Mesenchymal stem cell (in vitro differentiated cells and primary cell): ENCODE measurements at regions not wholly inside any gene's neighbourhood (a gene's known extent, or its start where the extent isn't known, plus 50 kb on each side); places are given as distances from the start of the nearest gene placed in this dataset.

Experiments
- DNase-seq: peaks from one replicate; pipeline ENCODE4 v3.0.0-alpha.2; 2013
- H2AFZ ChIP-seq: one replicate; pipeline ENCODE4 v1.6.1; 2013; ENCODE audit warnings: low read depth, mild to moderate bottlenecking, control low read depth, inconsistent platforms, low read length, moderate library complexity
- H2AK5ac ChIP-seq: 2 replicates; pipeline ENCODE4 v1.6.1; 2013; ENCODE audit warnings: low read length, moderate library complexity, mild to moderate bottlenecking, inconsistent platforms; ENCODE audit not compliant: severe bottlenecking
- H2BK120ac ChIP-seq: one replicate; pipeline ENCODE4 v1.6.1; 2013; ENCODE audit warnings: low read depth, mild to moderate bottlenecking, inconsistent platforms, low read length, moderate library complexity
- H2BK12ac ChIP-seq, 2 experiments: one replicate each; pipeline ENCODE4 v1.6.1; 2013; ENCODE audit warnings: inconsistent platforms in 2 of 2, low read length in 2 of 2, mild to moderate bottlenecking in 2 of 2, moderate library complexity in 2 of 2, control low read depth in 1 of 2
- H2BK15ac ChIP-seq: one replicate; pipeline ENCODE4 v1.6.1; 2013; ENCODE audit warnings: mild to moderate bottlenecking, low read depth, inconsistent platforms; ENCODE audit not compliant: poor library complexity, severe bottlenecking
- H2BK5ac ChIP-seq: 2 replicates; pipeline ENCODE4 v1.6.1; 2013; ENCODE audit warnings: low read depth, mild to moderate bottlenecking, low read length, control low read depth, inconsistent platforms; ENCODE audit not compliant: poor library complexity, severe bottlenecking
- H3K14ac ChIP-seq, 2 experiments: one replicate each; pipeline ENCODE4 v1.6.1; 2013; ENCODE audit warnings: inconsistent platforms in 2 of 2, low read length in 2 of 2, control low read depth in 1 of 2, mild to moderate bottlenecking in 1 of 2, moderate library complexity in 1 of 2
- H3K18ac ChIP-seq, 2 experiments: one replicate each; pipeline ENCODE4 v1.6.1; 2013; ENCODE audit warnings: inconsistent platforms in 2 of 2, low read length in 2 of 2, control low read depth in 1 of 2, low read depth in 1 of 2, mild to moderate bottlenecking in 1 of 2
- H3K23ac ChIP-seq, 2 experiments: one replicate each; pipeline ENCODE4 v1.6.1; 2013; ENCODE audit warnings: inconsistent platforms in 2 of 2, low read length in 2 of 2, mild to moderate bottlenecking in 2 of 2, moderate library complexity in 2 of 2, control low read depth in 1 of 2
- H3K27ac ChIP-seq: 2 replicates; pipeline ENCODE4 v1.5.1; 2013; ENCODE audit warnings: mild to moderate bottlenecking, moderate library complexity, low read length, control low read depth, inconsistent platforms; ENCODE audit not compliant: poor library complexity, severe bottlenecking
- H3K27me3 ChIP-seq, 2 experiments: 2 replicates each; pipeline versions ENCODE4 v1.6.1 to v1.7.0; 2013; ENCODE audit warnings: low read length in 2 of 2, mild to moderate bottlenecking in 2 of 2, moderate library complexity in 2 of 2, control low read depth in 1 of 2, inconsistent platforms in 1 of 2; ENCODE audit not compliant: control insufficient read depth in 1 of 2, insufficient read depth in 1 of 2
- H3K36me3 ChIP-seq, 2 experiments: 2 replicates each; pipeline versions ENCODE4 v1.6.1 to v1.7.0; 2013; ENCODE audit warnings: low read length in 2 of 2, control low read depth in 1 of 2, inconsistent platforms in 1 of 2, low read depth in 1 of 2, mild to moderate bottlenecking in 1 of 2; ENCODE audit not compliant: insufficient read depth in 2 of 2, control insufficient read depth in 1 of 2
- H3K4ac ChIP-seq, 2 experiments: one replicate each; pipeline ENCODE4 v1.6.1; 2013; ENCODE audit warnings: inconsistent platforms in 2 of 2, low read length in 2 of 2, mild to moderate bottlenecking in 2 of 2, moderate library complexity in 2 of 2, control low read depth in 1 of 2, low read depth in 1 of 2
- H3K4me1 ChIP-seq: 2 replicates; pipeline ENCODE4 v1.6.1; 2013; ENCODE audit warnings: low read depth, low read length, control low read depth; ENCODE audit not compliant: control insufficient read depth, insufficient read depth
- H3K4me2 ChIP-seq: 2 replicates; pipeline ENCODE4 v1.6.1; 2013; ENCODE audit warnings: low read length, mild to moderate bottlenecking, inconsistent platforms; ENCODE audit not compliant: poor library complexity, severe bottlenecking
- H3K4me3 ChIP-seq, 2 experiments: 2 replicates each; pipeline versions ENCODE4 v1.5.1 to v1.7.0; 2013; ENCODE audit warnings: low read length in 2 of 2, mild to moderate bottlenecking in 2 of 2, control low read depth in 1 of 2, low read depth in 1 of 2; ENCODE audit not compliant: insufficient read depth in 1 of 2
- H3K79me1 ChIP-seq: replicated peaks from 2 replicates; pipeline ENCODE4 v1.6.1; 2013; ENCODE audit warnings: mild to moderate bottlenecking, control low read depth, low read length, inconsistent platforms; ENCODE audit not compliant: poor library complexity, severe bottlenecking
- H3K9ac ChIP-seq: 2 replicates; pipeline ENCODE4 v1.7.0; 2013; ENCODE audit warnings: mild to moderate bottlenecking, low read length, moderate library complexity
- H3K9me3 ChIP-seq: 2 replicates; pipeline ENCODE4 v1.7.0; 2013; ENCODE audit warnings: mild to moderate bottlenecking, low read length; ENCODE audit not compliant: control insufficient read depth
- H4K8ac ChIP-seq: one replicate; pipeline ENCODE4 v1.6.1; 2013; ENCODE audit warnings: inconsistent platforms, mild to moderate bottlenecking, low read length, moderate library complexity
- H4K91ac ChIP-seq: one replicate; pipeline ENCODE4 v1.6.1; 2013; ENCODE audit warnings: mild to moderate bottlenecking, low read length, inconsistent platforms
- WGBS: methylation state at CpG from one replicate; pipeline ENCODE4 v1.1.7; 2013; ENCODE audit warnings: mixed read lengths; 5-methylcytosine and 5-hydroxymethylcytosine counted together

- Histone ChIP-seq H3K4me1 (peaks cover 2% of the 10 kb centered on the region), H3K4me2 (no peak overlapping the region), H2AK5ac (no peak overlapping the region), H3K9me3 (no peaks in the 10 kb centered on the region), H2BK15ac (no peak overlapping the region), H3K27me3 (no peaks in the 10 kb centered on the region), H3K79me1 (no peaks in the 10 kb centered on the region), H3K4me3 (no peak overlapping the region), H3K18ac (no peak overlapping the region), H2BK5ac (no peak overlapping the region), H3K9ac (no peak overlapping the region), H2BK120ac (no peak overlapping the region), H3K14ac (no peak overlapping the region), H3K27ac (no peak overlapping the region), H3K4ac (no peak overlapping the region), H4K91ac (no peak overlapping the region), H4K8ac (no peak overlapping the region), H3K23ac (no peak overlapping the region), H2BK12ac (no peak overlapping the region), H2AFZ (no peak overlapping the region), H3K36me3 (no peaks in the 10 kb centered on the region)
- no peak for DNase-seq
- 99% methylated on average over 2 of the region's 2 CpGs for WGBS
These were observed 148.1 kb upstream of the HMHB1 start for GRCh38 chr5:143663872-143664271.

GRCh38 chr5:143662020-143662419 lies 149.9 kb upstream of the HMHB1 start:
- Histone ChIP-seq H3K36me3 (no peaks in the 10 kb centered on the region), H3K18ac (no peak overlapping the region), H4K91ac (no peak overlapping the region), H3K4me3 (no peak overlapping the region), H3K4me1 (no peaks in the 10 kb centered on the region), H2BK5ac (no peak overlapping the region), H3K27ac (no peak overlapping the region), H2AFZ (no peak overlapping the region), H3K4me2 (no peak overlapping the region), H2BK120ac (no peak overlapping the region), H4K8ac (no peak overlapping the region), H3K9me3 (no peaks in the 10 kb centered on the region), H3K27me3 (no peaks in the 10 kb centered on the region), H3K23ac (no peak overlapping the region), H2BK12ac (no peak overlapping the region), H2BK15ac (no peak overlapping the region), H3K4ac (no peak overlapping the region), H2AK5ac (no peak overlapping the region), H3K79me1 (no peaks in the 10 kb centered on the region), H3K14ac (no peak overlapping the region), H3K9ac (no peak overlapping the region)
- no peak for DNase-seq
- no CpG with 5 or more reads among the region's 1 CpG for WGBS

- H3K4ac ChIP-seq: no peak overlapping the region
- no peaks in the 10 kb centered on the region for H3K9me3 ChIP-seq
- no peak overlapping the region for H3K9ac ChIP-seq
- no peak overlapping the region for H3K4me3 ChIP-seq
- H3K23ac ChIP-seq: no peak overlapping the region
- H4K91ac ChIP-seq: no peak overlapping the region
- H3K36me3 ChIP-seq: no peaks in the 10 kb centered on the region
- no peak overlapping the region for H4K8ac ChIP-seq
- no peak overlapping the region for H3K18ac ChIP-seq
- WGBS: no CpG with 5 or more reads among the region's 2 CpGs
- no peak overlapping the region for H2BK15ac ChIP-seq
- no peaks in the 10 kb centered on the region for H3K79me1 ChIP-seq
- no peak overlapping the region for H2BK120ac ChIP-seq
- no peak overlapping the region for H2BK12ac ChIP-seq
- DNase-seq: no peak
- no peak overlapping the region for H3K27ac ChIP-seq
- no peak overlapping the region for H2BK5ac ChIP-seq
- no peak overlapping the region for H2AFZ ChIP-seq
- no peak overlapping the region for H3K4me2 ChIP-seq
- no peak overlapping the region for H3K14ac ChIP-seq
- no peaks in the 10 kb centered on the region for H3K27me3 ChIP-seq
- H2AK5ac ChIP-seq: no peak overlapping the region
- H3K4me1 ChIP-seq: no peaks in the 10 kb centered on the region
These were observed 151.3 kb upstream of the HMHB1 start for GRCh38 chr5:143660625-143661024.

GRCh38 chr5:143659599-143660238 lies 152.2 kb upstream of the HMHB1 start:
- Histone ChIP-seq H3K23ac (no peak overlapping the region), H3K4me3 (no peak overlapping the region), H2BK12ac (no peak overlapping the region), H2AFZ (no peak overlapping the region), H3K4me1 (no peaks in the 10 kb centered on the region), H3K79me1 (no peaks in the 10 kb centered on the region), H3K9ac (no peak overlapping the region), H3K9me3 (no peaks in the 10 kb centered on the region), H3K36me3 (no peaks in the 10 kb centered on the region), H4K8ac (no peak overlapping the region), H3K4me2 (no peak overlapping the region), H2BK120ac (no peak overlapping the region), H2BK5ac (no peak overlapping the region), H3K4ac (no peak overlapping the region), H2BK15ac (no peak overlapping the region), H3K18ac (no peak overlapping the region), H4K91ac (no peak overlapping the region), H3K14ac (no peak overlapping the region), H3K27ac (no peak overlapping the region), H2AK5ac (no peak overlapping the region), H3K27me3 (no peaks in the 10 kb centered on the region)
- no peak for DNase-seq
- WGBS: 83% methylated on average over 1 of the region's 3 CpGs
